Left lung (tissue), 4 donors: ENCODE measurements at regions not wholly inside any gene's neighbourhood (a gene's known extent, or its start where the extent isn't known, plus 50 kb on each side); places are given as distances from the start of the nearest gene placed in this dataset.

ENCODE experiments used
- ATAC-seq: fragments of 200-7000 bp; cut with Tn5 transposase; one replicate; pipeline ENCODE4 v1.9.1; 2020; ENCODE audit warnings: moderate library complexity
- DNase-seq, 4 donors: peaks; one replicate each; pipeline ENCODE4 v3.0.0-alpha.2; 2013 to 2020
- H3K27ac ChIP-seq, 2 donors: fragments of 200-600 bp; sonication (generic) in 1 of 2; one replicate each; pipeline versions ENCODE4 v1.5.0 to v1.8.0; 2020 to 2021
- H3K27me3 ChIP-seq, 2 donors: fragments of 200-600 bp; sonication (generic) in 1 of 2; one replicate each; pipeline versions ENCODE4 v1.5.0 to v1.8.0; 2020 to 2021
- H3K36me3 ChIP-seq, 2 donors: fragments of 200-600 bp; sonication (generic) in 1 of 2; one replicate each; pipeline versions ENCODE4 v1.5.0 to v1.8.0; 2020 to 2021
- H3K4me1 ChIP-seq, 2 donors: fragments of 200-600 bp; one replicate each; pipeline ENCODE4 v1.8.0; 2021
- H3K4me3 ChIP-seq, 2 donors: fragments of 200-600 bp; sonication (generic) in 1 of 2; one replicate each; pipeline versions ENCODE4 v1.5.0 to v1.8.0; 2020 to 2021; ENCODE audit warnings: mild to moderate bottlenecking in 1 of 2
- H3K9me3 ChIP-seq, 2 donors: fragments of 200-600 bp; sonication (generic) in 1 of 2; one replicate each; pipeline versions ENCODE4 v1.5.0 to v1.8.0; 2020 to 2021
- CTCF ChIP-seq, 2 donors: fragments of 200-600 bp; sonication (generic) in 1 of 2; IDR thresholded peaks; one replicate each; pipeline versions ENCODE4 v1.5.0 to v1.8.0; 2021; ENCODE audit warnings: antibody characterized with exemption in 2 of 2
- intact Hi-C, 2 donors: fragments of 100-400 bp; cut with DNase I; formaldehyde crosslinking; loops; one replicate each; pipeline versions ENCODE4 v1.11.2 to v1.14.2; 2022
- donor health status: DM: no; HTN: yes; CAD: no.
- donor health status: DM: no; HTN: no; CAD: no.

- TF ChIP-seq CTCF (IDR thresholded peaks at IDR 0.05) = no peak
- no peaks in the 10 kb centered on the region for H3K36me3 ChIP-seq
- H3K27me3 ChIP-seq = no peaks in the 10 kb centered on the region
- ATAC-seq (no peak), DNase-seq (no peak)
- H3K4me1 ChIP-seq = no peaks in the 10 kb centered on the region
- H3K9me3 ChIP-seq = no peaks in the 10 kb centered on the region
- intact Hi-C loops = no loop called here
- H3K4me3 ChIP-seq = no peak overlapping the region
- H3K27ac ChIP-seq = no peak overlapping the region
Measured at GRCh38 chr10:52609626-52610240, 162.9 kb downstream of the MBL2 start.

- Histone ChIP-seq H3K4me3 (no peak overlapping the region), H3K27ac (no peak overlapping the region), H3K4me1 (no peaks in the 10 kb centered on the region), H3K36me3 (no peaks in the 10 kb centered on the region), H3K9me3 (no peaks in the 10 kb centered on the region), H3K27me3 (no peaks in the 10 kb centered on the region)
- TF ChIP-seq CTCF (IDR thresholded peaks at IDR 0.05) = no peak
- DNase-seq (no peak), ATAC-seq (no peak)
- intact Hi-C loops = no loop called here
Measured at GRCh38 chr10:52615331-52615730, 157.3 kb downstream of the MBL2 start.

- intact Hi-C loops = no loop called here
- Histone ChIP-seq H3K4me1 (no peaks in the 10 kb centered on the region), H3K9me3 (no peaks in the 10 kb centered on the region), H3K27me3 (no peaks in the 10 kb centered on the region), H3K27ac (no peak overlapping the region), H3K4me3 (no peak overlapping the region), H3K36me3 (no peaks in the 10 kb centered on the region)
- ATAC-seq (no peak), DNase-seq (no peak)
- TF ChIP-seq CTCF (IDR thresholded peaks at IDR 0.05) = no peak
Measured at GRCh38 chr10:52615756-52616394, 156.7 kb downstream of the MBL2 start.

GRCh38 chr10:52616395-52616764, 156.2 kb downstream of the MBL2 start:
- Histone ChIP-seq H3K27ac (no peak overlapping the region), H3K36me3 (no peaks in the 10 kb centered on the region), H3K4me1 (no peaks in the 10 kb centered on the region), H3K4me3 (no peak overlapping the region), H3K27me3 (no peaks in the 10 kb centered on the region), H3K9me3 (no peaks in the 10 kb centered on the region)
- intact Hi-C loops = no loop called here
- no peak for TF ChIP-seq CTCF (IDR thresholded peaks at IDR 0.05)
- ATAC-seq (no peak), DNase-seq (no peak)

GRCh38 chr10:52617346-52617745, 155.2 kb downstream of the MBL2 start:
- no peak for ATAC-seq

More at GRCh38 chr10:52617346-52617745, 155.2 kb downstream of the MBL2 start:
- Histone ChIP-seq H3K27me3 (no peaks in the 10 kb centered on the region), H3K36me3 (no peaks in the 10 kb centered on the region), H3K4me3 (no peak overlapping the region), H3K9me3 (no peaks in the 10 kb centered on the region), H3K27ac (no peak overlapping the region), H3K4me1 (no peaks in the 10 kb centered on the region)
- no peak for TF ChIP-seq CTCF (IDR thresholded peaks at IDR 0.05)
- intact Hi-C loops = no loop called here
- no peak for DNase-seq
